Astrocyte (in vitro differentiated cells and primary cell): ENCODE measurements at regions not wholly inside any gene's neighbourhood (a gene's known extent, or its start where the extent isn't known, plus 50 kb on each side); places are given as distances from the start of the nearest gene placed in this dataset.
"Not testable (repeated sequence)": the region's sequence is repeated elsewhere in the genome, so short reads cannot be mapped to it uniquely, and the experiment has no call there.

Experiments
- DNase-seq: peaks from one replicate; pipeline ENCODE4 v3.0.0-alpha.2; 2010; ENCODE audit warnings: low read depth
- FAIRE-seq: peaks from 2 replicates; lab custom pipeline; 2011; peaks lifted over from hg19 to GRCh38; lab: Jason Lieb, UNC
- H2AFZ ChIP-seq: 2 replicates; pipeline ENCODE4 v1.6.0; 2012; ENCODE audit warnings: low read depth, low read length, inconsistent platforms
- H3K27ac ChIP-seq: 2 replicates; pipeline ENCODE4 v1.5.1; 2011; ENCODE audit warnings: low read depth, low read length, inconsistent platforms
- H3K27me3 ChIP-seq: 2 replicates; pipeline ENCODE4 v1.6.0; 2011; ENCODE audit warnings: low read length, inconsistent platforms; ENCODE audit not compliant: insufficient read depth
- H3K36me3 ChIP-seq: 2 replicates; pipeline ENCODE4 v1.5.1; 2011; ENCODE audit warnings: low read length, inconsistent platforms; ENCODE audit not compliant: insufficient read depth
- H3K4me1 ChIP-seq: 2 replicates; pipeline ENCODE4 v1.5.1; 2011; ENCODE audit warnings: low read length, inconsistent platforms; ENCODE audit not compliant: insufficient read depth
- H3K4me2 ChIP-seq: 2 replicates; pipeline ENCODE4 v1.6.0; 2012; ENCODE audit warnings: low read length, inconsistent platforms
- H3K4me3 ChIP-seq: 2 replicates; pipeline ENCODE4 v1.5.1; 2011; ENCODE audit warnings: low read depth, mild to moderate bottlenecking, low read length, inconsistent platforms; ENCODE audit not compliant: insufficient read depth
- H3K79me2 ChIP-seq: 2 replicates; pipeline ENCODE4 v1.6.0; 2012; ENCODE audit warnings: mild to moderate bottlenecking, low read length, inconsistent platforms; ENCODE audit not compliant: insufficient read depth
- H3K9ac ChIP-seq: 2 replicates; pipeline ENCODE4 v1.6.0; 2012; ENCODE audit warnings: mild to moderate bottlenecking, low read length, inconsistent platforms
- H3K9me3 ChIP-seq: 2 replicates; pipeline ENCODE4 v1.5.1; 2012; ENCODE audit warnings: low read depth, mild to moderate bottlenecking, low read length, inconsistent platforms; ENCODE audit not compliant: insufficient read depth
- H4K20me1 ChIP-seq: 2 replicates; pipeline ENCODE4 v1.6.0; 2012; ENCODE audit warnings: low read length, inconsistent platforms; ENCODE audit not compliant: insufficient read depth
- H3K27ac Mint-ChIP-seq: one replicate; pipeline ENCODE4 v1.8.0; 2021; ENCODE audit warnings: mild to moderate bottlenecking, mixed read lengths; ENCODE audit not compliant: unreplicated experiment
- H3K27me3 Mint-ChIP-seq: one replicate; pipeline ENCODE4 v1.8.0; 2021; ENCODE audit warnings: low read depth, mixed read lengths; ENCODE audit not compliant: unreplicated experiment
- H3K36me3 Mint-ChIP-seq: one replicate; pipeline ENCODE4 v1.8.0; 2021; ENCODE audit warnings: low read depth, mixed read lengths; ENCODE audit not compliant: unreplicated experiment
- H3K4me1 Mint-ChIP-seq: one replicate; pipeline ENCODE4 v1.8.0; 2021; ENCODE audit warnings: low read depth, mixed read lengths; ENCODE audit not compliant: unreplicated experiment
- H3K4me3 Mint-ChIP-seq: one replicate; pipeline ENCODE4 v1.8.0; 2021; ENCODE audit warnings: mild to moderate bottlenecking, moderate library complexity, mixed read lengths; ENCODE audit not compliant: unreplicated experiment
- H3K9me3 Mint-ChIP-seq: one replicate; pipeline ENCODE4 v1.8.0; 2021; ENCODE audit warnings: mild to moderate bottlenecking, mixed read lengths; ENCODE audit not compliant: unreplicated experiment
- EZH2 ChIP-seq: IDR thresholded peaks from 2 replicates; pipeline ENCODE4 v1.6.1; 2012; ENCODE audit warnings: mild to moderate bottlenecking, low read length, inconsistent platforms; ENCODE audit not compliant: insufficient read depth
- TF ChIP-seq, protein P1 (sequence below): IDR thresholded peaks from 2 replicates; pipeline ENCODE4 v1.5.1; 2011; ENCODE audit warnings: low read depth, mild to moderate bottlenecking, inconsistent platforms, low read length, moderate library complexity; ENCODE audit not compliant: insufficient read depth

- not testable (repeated sequence) for H3K4me3 Mint-ChIP-seq, H3K27me3 Mint-ChIP-seq, FAIRE-seq, H3K27me3 ChIP-seq, H3K27ac ChIP-seq, H3K36me3 Mint-ChIP-seq, H3K9me3 Mint-ChIP-seq, H3K9me3 ChIP-seq, H2AFZ ChIP-seq, H3K9ac ChIP-seq, H3K4me1 Mint-ChIP-seq, H3K36me3 ChIP-seq, H3K4me3 ChIP-seq, H3K4me1 ChIP-seq, H4K20me1 ChIP-seq, H3K4me2 ChIP-seq, DNase-seq, H3K27ac Mint-ChIP-seq, H3K79me2 ChIP-seq
Measured at GRCh38 chrX:152507168-152507567, 56.1 kb upstream of the GABRA3 start.

DNA sequence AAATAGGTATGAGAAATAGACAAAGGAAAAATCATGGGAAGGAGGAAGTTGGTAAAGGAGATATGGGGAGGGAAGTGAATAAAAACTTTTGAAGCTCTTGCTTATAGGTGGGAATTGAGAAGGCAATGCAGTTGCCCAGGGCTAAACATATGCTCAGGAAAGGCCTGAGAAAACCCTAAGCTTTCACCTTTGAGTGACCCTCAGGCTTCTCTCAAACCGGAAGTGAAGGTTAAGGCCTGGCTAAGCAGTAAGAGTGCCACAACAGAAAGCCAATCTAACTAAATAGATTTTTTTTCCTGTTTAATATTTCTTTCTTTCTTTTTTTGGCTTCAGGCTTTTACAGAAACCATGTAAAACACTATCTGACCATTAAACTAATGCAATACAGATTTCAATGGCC is 69.5 kb upstream of the GABRA3 start:
- no peak for TF ChIP-seq EZH2
- TF ChIP-seq, protein P1, sequence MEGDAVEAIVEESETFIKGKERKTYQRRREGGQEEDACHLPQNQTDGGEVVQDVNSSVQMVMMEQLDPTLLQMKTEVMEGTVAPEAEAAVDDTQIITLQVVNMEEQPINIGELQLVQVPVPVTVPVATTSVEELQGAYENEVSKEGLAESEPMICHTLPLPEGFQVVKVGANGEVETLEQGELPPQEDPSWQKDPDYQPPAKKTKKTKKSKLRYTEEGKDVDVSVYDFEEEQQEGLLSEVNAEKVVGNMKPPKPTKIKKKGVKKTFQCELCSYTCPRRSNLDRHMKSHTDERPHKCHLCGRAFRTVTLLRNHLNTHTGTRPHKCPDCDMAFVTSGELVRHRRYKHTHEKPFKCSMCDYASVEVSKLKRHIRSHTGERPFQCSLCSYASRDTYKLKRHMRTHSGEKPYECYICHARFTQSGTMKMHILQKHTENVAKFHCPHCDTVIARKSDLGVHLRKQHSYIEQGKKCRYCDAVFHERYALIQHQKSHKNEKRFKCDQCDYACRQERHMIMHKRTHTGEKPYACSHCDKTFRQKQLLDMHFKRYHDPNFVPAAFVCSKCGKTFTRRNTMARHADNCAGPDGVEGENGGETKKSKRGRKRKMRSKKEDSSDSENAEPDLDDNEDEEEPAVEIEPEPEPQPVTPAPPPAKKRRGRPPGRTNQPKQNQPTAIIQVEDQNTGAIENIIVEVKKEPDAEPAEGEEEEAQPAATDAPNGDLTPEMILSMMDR: no peak
- Mint-ChIP-seq H3K36me3 (no peaks in the 10 kb centered on the region), H3K4me1 (no peaks in the 10 kb centered on the region), H3K27me3 (no peaks in the 10 kb centered on the region), H3K27ac (no peak overlapping the region), H3K4me3 (no peak overlapping the region), H3K9me3 (no peaks in the 10 kb centered on the region)
- Histone ChIP-seq H2AFZ (no peak overlapping the region), H3K79me2 (no peaks in the 10 kb centered on the region), H3K27me3 (no peaks in the 10 kb centered on the region), H3K27ac (no peak overlapping the region), H3K4me2 (no peak overlapping the region), H3K36me3 (no peaks in the 10 kb centered on the region), H3K4me1 (no peaks in the 10 kb centered on the region), H3K4me3 (no peak overlapping the region), H3K9me3 (no peaks in the 10 kb centered on the region), H4K20me1 (no peaks in the 10 kb centered on the region), H3K9ac (no peak overlapping the region)
- peak; percentile 65 for FAIRE-seq
- DNase-seq: no peak

GRCh38 chrX:152528193-152528592 is 77.1 kb upstream of the GABRA3 start:
- H3K36me3 Mint-ChIP-seq: no peaks in the 10 kb centered on the region
- Histone ChIP-seq H3K9ac (no peak overlapping the region), H3K9me3 (no peaks in the 10 kb centered on the region), H3K27ac (no peak overlapping the region), H4K20me1 (no peaks in the 10 kb centered on the region), H2AFZ (no peak overlapping the region), H3K4me1 (no peaks in the 10 kb centered on the region), H3K36me3 (no peaks in the 10 kb centered on the region), H3K27me3 (no peaks in the 10 kb centered on the region), H3K4me2 (no peak overlapping the region), H3K79me2 (no peaks in the 10 kb centered on the region), H3K4me3 (no peak overlapping the region)
- no peak for DNase-seq
- no peak for TF ChIP-seq EZH2
- TF ChIP-seq, protein P1: no peak
- H3K4me3 Mint-ChIP-seq: no peak overlapping the region
- FAIRE-seq: peak; percentile 32
- no peaks in the 10 kb centered on the region for H3K4me1 Mint-ChIP-seq
- no peaks in the 10 kb centered on the region for H3K9me3 Mint-ChIP-seq
- H3K27me3 Mint-ChIP-seq: peaks cover 3% of the 10 kb centered on the region
- no peak overlapping the region for H3K27ac Mint-ChIP-seq
